ENCODE measurements at regions not wholly inside any gene's neighbourhood (a gene's known extent, or its start where the extent isn't known, plus 50 kb on each side); places are given as distances from the start of the nearest gene placed in this dataset.
"Not testable (repeated sequence)": the region's sequence is repeated elsewhere in the genome, so short reads cannot be mapped to it uniquely, and the experiment has no call there.

DNA sequence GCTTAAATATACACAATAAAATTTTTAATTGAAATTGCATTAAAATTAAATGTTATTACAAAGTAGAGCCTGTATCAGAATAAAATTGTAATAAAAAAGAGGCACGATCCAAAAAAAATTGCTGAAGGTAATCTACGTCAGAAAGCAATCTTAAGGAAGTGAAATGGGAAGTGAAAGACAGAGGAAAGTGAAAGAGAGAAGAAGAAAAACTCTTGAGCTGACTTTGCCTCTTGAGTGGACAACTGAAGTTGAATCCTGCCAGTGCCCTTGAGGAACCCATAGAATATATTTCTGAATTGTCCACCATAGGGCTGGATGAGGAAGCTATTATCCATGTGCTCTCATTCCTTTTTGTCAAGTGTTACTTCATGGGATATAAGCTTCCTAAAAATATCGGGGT, 285.1 kb upstream of the STAC start:
- DNase-seq, result no peak

DNA sequence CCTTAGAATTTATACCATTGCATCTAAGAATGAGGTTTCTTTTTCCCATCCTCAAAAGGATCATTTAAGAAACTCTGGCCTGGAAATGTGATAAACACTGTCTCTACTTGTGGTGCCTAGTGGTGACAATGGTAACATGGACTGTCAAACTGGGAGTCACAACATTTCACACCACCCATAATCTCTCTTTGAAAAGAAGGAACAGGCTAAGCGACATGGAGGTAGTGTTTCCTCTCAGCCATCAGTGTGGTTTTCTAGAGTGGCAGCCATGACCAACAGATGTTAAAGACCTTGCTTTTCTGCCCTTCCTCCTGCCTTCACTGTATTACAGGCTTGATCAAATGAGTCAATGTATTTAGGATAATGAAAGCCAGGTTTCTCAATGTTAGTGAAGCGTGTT, 283.1 kb upstream of the STAC start:
- DNase-seq, result no peak

DNA sequence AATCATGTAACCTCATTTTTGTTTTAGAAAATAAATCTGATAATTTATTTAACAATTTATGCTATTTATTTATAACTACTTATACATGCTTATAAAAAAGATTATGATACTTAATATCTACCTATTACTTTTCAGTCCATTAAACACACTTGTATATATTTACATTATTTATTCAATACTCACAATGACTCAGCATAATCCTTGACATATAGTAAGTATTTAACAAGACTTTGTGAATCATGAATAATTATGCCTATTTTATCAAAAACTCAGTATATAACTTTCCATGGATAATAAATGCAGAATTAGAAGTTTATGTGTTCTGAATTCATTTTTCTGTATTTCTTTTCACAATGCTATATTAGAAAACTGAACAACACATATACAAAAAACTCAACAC, 266.0 kb upstream of the STAC start:
- DNase-seq, result no peak

DNA sequence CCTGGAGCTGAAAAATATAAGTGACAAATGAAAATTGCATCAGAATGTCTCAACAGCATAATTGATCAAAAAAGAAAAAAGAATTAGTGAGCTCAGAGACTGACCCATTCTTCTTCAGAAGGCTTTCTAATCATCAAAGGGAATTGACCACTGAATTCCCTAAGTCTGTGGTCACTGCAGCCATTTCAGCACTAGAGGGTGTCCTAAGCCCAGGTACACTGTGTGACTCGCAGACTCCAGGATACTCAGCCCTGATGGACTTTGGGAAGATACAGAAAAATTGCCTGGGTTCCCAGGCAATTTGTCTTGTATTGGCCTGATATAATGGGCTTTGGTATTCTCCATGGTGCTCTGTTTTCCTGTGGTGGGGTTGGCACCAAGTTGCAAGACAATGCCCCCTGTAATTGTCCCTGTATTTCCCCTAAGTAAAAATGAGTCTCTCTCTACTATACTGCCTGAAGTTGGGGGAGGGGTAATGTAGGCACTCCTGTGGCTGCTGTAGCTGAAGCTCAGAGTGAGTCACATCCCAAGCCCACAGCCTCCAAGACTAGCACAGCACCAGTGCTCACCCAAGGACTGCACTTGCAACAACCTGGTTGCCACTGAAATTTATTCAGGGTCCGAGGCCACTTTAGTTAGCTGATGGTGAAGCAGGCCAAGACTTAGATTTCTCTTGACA, 256.0 kb upstream of the STAC start:
- no peak for DNase-seq

DNA sequence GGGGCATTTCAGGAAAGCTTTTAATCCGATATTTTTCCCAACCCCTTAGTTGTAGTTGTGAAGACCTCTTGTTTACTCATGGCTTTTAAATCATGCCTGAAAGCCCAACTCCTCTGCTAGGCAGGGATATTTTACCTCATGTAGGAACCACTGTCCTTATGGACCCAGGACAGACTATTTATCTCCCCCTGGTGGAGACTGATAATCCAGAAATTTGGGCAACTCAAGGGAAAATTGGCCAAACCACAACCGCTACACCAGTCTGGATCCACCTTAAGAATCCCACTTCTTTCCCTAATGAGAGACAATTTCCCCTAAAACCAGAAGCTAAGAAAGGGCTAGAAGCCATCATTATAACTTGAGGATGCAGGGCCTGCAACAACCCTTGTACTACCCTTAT, 248.1 kb upstream of the STAC start:
- no peak for DNase-seq

DNA sequence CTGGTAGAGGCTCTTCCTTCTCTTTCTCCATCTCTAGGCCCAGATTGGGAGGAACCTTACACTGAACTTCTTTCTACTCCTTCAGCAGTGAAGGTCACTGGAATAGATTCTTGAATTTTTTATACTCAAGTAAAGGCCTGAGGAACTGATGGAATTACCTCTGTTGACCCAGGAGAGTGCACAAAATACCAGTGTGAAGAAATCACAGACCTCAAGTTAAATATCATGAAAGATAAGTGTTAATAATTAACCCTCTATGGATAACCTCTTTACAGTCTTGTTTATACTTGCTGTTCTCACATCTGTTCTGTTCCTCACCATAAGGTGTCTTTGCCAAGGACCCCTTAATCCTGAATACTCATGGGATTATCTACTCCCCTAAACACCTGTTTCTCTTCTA, 244.4 kb upstream of the STAC start:
- DNase-seq, result no peak

DNA sequence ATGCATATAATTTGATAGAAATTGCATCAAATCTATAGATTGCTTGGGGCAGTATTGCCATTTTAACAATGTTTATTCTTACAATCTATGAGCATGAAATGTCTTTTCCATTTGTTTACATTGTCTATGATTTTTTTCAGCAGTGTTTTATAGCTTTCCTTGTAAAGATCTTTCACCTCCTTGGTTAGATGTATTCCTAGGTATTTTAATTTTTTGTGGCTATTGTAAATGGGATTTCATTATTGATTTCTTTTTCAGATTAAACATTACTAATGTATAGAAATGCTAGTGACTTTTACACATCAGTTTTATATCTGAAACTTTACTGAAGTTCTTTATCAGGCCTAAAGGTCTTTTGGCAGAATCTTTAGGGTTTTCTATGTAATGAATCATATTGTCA, 237.6 kb upstream of the STAC start:
- DNase-seq, result no peak

DNA sequence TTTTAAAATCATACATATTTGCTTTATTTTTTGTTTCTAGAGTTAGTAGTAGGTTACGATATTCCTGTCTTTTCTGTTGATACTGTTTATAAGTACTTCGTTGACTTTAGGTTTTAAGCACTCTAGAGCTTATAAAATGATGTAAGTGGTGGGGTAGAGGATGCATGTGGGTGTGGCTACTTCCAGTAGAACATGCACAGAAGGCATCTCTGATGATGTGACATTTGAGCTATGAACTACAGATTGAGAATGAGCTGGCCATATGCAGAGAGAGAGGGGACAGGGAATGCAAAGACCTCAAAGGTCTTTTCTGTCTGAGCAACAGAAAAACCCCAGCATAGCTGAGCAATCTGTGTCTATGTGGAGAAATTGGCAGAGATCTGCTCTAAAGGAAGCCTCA, 233.9 kb upstream of the STAC start:
- no peak for DNase-seq

DNA sequence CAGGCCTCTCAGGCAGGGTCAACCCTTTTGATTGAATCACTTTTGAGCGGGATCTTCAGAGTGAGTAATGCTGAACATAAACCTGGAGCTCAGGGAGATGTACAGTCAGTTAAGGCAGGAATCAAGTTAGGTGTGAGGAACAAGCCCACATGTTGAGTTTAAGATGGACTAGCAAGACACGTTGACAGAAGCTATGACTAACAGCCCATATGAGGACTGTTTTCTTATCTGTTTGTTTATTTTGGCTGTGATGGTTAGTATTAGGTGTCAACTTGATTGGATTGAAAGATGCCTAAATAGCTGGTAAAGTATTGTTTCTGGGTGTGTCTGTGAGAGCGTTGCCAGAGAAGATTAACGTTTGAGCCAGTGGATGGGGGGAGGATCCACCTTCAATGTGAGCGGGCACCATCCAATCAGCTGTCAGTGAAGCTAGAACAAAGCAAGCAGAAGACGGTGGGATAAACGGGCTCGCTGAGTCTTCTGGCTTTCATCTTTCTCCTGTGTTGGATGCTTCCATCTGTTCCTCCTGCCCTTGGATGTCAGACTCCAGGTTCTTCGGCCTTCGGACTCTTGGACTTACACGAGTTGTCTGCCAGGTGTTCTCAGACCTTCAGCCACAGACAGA, 232.3 kb upstream of the STAC start:
- no peak for DNase-seq

DNA sequence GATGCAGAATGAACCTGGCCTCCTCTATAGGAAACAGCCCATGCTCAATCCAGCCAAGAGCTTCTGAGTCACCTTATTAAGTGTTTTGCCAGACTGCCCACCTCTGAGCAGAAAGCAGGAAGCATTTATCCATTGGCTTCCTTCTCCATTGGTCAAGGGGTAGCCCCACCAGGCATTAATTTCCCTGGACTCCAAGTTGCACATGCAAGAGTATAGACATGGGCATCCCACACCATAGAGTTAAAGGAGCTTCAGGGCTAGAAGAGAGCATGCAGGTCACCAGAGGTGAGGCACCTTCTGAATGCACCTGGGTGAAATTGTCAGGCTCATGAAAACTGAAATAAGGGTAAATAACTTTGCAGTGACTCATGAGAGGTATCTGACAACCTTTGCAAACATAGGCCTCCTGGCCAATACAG, 230.8 kb upstream of the STAC start:
- no peak for DNase-seq

DNA sequence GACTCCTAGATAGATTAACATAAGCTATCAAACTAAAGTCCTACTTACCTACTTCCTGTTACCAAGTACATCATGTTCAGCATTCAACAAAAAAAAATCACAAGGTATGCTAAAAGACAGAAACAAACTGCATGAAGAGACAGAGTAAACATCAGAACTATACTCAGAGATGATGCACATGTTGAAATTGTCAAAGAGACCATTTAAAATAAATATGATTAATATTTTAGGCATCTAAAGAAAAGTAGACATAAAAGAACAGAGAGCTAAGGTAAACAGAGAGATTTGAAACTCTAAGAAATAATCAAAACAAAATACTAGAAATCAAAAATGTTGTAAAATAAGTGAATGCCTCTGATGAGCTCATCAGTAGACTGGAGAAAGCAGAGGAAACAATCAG, 224.8 kb upstream of the STAC start:
- DNase-seq, result no peak

DNA sequence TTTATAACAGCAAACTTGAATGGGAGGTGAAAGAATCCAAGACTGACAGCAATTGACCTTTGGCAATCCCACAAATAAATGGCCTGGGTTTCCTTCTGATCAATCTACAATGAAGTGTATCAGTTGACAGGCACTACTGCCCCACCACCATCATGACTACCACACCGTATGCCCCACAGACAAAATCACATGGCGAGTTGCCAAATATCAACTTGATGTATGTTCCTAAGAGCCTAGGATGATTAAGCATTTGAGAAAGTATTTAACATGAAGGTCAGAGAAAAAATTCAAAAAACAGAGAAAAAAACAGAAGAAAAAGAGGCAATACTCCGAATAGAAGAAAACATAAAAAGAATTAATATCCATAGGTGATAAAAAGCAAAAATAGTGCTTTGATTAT, 215.9 kb upstream of the STAC start:
- no peak for DNase-seq

DNA sequence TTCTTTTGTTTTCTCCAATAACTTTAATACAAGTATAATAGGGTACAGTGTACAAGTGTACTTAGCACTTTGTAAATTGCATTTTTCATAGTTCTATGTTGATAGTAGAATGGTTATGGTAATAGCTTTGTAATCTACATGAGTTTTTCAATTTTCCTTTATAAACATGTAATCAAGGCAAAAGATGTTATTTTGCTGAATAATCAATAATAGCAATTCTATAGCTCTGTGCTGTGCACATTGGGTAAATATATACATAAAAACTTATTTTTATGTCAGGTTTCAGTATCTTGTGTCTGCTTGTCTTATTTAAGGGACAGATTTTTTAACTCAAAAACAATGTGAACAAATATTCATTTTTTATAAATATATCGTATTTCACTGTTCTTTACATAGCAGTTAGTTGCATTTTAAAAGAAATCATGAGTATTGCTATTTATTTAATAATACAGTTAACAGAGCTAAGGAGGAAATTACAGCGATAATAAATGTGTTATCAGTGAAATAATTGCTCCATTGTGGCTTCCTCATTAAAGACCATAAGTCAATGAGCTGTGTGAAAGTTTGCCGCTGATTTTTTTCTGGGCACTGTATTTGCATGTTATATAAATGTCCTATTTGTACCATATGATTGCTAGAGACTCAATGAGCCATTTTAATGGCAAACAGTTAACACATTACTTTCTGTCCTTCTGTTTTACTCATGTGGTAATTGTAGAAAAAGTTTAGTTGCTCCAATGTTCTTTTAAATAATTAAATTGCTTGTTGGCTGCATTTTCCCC, 214.6 kb upstream of the STAC start:
- DNase-seq, result no peak

DNA sequence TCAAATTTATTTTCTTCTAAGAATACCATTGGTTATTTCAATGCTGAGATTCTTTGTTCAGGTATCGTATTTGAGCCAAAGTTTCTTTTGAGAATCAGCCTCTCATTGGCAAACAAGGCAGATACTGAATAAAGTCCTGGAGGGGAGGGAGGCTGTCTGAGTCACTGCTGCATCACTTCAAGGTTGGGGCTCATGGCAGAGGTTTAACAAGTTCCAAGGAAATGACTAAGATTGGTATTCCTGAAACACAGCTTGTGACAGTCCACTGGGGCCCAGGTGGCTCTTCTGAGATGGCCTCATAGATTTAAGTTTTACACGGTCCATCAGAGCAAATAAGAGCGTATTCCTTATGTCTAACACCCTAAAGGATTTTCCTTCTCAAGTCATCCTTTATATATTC, 213.8 kb upstream of the STAC start:
- DNase-seq, result no peak

DNA sequence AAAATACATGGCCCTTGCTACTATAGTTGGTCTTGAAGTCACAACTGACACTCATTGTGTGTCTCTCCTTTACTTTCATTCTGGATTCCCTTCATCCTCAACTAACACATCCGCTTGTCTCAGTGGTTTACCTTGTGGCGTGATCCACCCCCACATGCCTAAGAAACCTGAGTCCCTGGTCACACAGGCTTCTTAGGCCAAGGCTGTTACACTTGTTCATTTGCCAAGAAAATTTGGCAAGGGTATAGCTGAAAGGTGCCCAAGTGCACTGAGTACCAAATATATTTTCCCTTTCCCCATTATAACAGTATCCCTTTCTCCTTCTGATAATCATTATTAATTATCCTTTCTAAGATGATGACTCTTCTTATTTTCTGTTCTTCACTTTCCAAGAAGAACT, 207.6 kb upstream of the STAC start:
- DNase-seq, result no peak

DNA sequence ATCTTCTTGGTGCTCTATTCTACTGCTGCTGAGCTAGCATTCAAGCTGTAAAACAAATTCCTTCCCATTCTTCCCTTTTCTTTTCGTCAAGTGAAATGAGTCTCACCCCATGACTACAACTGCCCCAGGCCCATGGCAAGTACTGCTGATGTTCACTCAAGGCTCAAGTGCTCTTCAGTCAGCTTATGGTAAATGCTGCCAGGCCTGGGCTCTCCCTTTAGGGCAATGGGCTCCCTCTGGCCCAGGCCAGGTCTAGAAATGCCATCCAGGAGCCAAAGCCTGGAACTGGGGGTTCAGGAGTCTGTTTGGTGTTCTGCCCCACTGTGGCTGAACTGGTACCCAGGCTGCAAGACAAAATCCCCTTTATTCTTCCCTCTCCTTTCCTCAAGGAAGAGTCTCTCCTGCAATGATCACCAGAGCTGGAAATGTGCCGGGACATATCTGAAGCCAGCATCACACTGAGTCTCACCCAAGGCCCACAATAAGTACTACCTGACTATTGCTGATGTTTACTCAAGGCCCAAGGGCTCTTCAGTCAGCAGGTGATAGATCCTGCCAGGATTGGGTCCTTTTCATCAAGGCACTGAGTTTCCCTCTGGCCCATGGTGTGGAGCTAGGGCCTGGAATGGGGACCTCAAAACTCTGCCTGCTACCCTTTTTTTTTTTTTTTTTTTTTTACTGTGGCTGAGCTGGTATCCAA, 205.0 kb upstream of the STAC start:
- no peak for DNase-seq

DNA sequence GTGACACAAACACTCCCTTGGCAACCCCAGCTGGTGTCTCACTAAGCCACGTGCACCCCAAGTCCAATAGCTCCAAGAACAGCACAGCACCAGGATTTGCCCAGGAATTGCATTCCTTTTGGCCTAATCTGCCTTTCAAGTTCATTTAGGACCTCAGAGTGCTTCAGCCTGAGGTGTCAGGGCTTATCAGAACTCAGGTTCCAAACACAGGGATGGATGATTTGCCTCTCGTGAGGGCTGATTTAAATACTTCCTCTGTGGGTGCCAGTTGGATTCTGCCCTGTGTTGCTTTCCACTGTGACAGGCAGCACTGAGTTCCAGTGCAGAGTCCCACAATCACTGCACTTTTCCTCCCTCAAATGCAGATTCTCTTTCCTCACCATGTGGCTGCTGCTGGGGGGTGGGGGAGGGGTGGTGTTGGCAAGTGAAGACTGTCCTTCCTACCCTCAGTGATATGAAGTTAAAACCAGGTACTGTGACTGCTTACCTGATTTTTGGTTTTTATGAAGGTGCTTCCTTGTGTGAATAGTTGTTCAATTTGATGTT, 204.3 kb upstream of the STAC start:
- no peak for DNase-seq

DNA sequence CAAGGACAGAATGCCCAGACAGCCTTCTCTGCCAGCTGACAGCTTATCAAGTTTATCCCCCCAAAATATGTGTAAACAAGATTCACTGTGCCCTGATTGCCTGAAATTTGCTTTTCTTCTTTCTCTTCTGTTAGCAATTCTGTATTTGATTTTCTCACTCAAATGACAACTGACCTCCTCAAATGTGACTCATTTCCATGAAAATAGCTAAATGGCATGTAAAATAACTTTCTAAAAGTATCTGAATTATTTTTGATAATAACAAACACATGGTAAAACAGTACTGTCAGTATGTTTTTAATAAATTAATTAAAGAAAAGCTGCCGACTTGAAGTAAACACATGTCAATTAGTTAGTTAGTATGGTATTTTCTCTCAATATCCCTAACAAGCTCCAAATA, 202.3 kb upstream of the STAC start:
- DNase-seq, result no peak

DNA sequence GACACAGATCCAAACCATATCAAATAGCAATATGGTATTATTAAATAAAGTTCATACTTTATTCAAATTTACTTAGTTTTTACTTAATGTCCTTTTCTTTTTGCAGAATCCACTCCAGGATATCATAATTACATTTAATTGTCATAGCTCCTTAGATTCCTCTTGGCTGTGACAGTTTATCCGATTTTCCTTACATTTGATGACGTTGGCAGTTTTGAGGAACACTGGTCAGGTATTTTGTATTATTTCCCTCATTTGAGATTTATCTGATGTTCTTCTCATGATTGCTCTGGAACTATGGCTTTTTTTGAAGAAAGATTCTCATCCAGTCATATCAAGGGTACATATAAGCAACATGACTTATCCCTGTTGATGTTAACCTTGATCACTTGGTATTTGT, 198.3 kb upstream of the STAC start:
- no peak for DNase-seq

DNA sequence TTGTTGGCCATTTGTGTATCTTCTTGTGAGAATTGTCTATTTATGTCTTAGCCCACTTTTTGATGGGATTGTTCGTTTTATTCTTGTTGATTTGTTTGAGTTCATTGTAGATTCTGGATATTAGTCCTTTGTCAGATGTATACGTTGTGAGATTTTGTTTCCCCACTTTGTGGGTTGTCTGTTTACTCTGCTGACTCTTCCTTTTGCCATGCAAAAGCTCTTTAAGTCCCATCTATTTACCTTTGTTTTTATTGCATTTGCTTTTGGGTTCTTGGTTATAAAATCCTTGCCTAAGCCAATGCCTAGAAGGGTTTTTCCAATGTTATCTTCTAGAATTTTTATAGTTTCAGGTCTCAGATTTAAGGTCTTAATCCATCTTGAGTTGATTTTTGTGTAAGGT, 193.1 kb upstream of the STAC start:
- not testable (repeated sequence) for DNase-seq

DNA sequence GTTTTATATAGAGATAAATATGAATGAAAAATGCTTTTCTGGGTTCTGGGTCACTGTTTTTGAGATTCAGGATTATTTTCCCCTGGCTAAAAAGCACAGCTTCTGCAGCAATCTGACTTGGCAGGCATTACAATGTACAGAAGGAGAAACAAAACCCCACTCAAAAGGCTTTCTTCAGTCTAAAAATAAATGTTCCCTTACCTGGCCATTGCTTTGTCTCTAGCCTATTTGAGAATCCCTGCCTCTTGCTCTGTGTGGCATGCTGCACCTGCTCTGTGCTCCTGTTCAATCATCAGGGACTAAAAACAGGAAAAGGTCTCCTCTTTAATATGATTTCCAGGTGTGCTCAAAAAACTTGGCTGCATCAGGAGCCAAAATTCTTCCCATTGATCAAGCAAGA, 187.4 kb upstream of the STAC start:
- DNase-seq, result no peak

DNA sequence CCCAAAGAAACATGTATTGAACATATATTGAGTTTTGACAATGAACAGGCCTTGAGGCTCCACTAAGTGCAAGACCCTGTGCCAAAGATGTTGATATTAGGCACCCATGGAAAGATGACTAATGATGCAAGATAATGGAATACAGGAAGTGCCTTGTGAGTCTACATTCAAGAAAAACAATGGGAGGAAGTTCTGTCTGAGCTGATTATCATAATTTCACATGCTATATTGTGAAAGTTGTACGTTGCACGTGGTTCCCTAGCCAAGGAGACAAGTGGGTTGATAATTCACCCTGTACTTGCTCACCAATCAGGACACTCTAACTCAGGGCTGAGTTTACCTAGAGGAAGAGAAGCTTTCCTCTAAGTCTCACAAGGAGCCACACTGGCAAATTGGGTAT, 186.9 kb upstream of the STAC start:
- peak; percentile 11 for DNase-seq

DNA sequence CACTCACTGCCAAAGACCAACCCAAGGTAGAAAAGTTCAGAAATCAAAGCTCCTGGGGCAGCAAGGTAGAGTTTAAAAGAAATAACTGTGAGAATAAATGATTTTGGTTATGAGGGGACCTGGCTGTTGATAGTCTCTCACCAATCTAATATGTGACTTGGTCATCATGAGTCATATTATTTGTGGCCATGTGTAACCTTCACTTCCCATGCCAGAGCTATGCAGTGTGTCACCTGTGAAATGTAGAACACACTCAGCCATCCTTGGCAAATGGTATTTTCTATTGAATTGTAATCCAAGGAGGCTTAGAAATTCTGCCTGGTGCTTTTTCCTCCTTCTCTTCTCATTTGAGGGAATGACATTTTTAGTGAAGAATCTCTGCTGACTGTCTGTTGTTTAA, 184.2 kb upstream of the STAC start:
- DNase-seq, result no peak
